Gastrocnemius medialis (tissue), 4 donors: ENCODE measurements at regions not wholly inside any gene's neighbourhood (a gene's known extent, or its start where the extent isn't known, plus 50 kb on each side); places are given as distances from the start of the nearest gene placed in this dataset.

Experiments
- ATAC-seq, 2 donors: fragments of 150-250 bp; one replicate each; pipeline ENCODE4 v1.9.1; 2016
- DNase-seq, 2 donors: peaks; one replicate each; pipeline ENCODE4 v3.0.0-alpha.2; 2019
- H3K27ac ChIP-seq, 4 donors: fragments of 200-600 bp; sonication (generic); 1 replicate in 1 of 4; 2 replicates in 3 of 4; pipeline ENCODE4 v1.5.1; 2016 to 2018; ENCODE audit warnings: mild to moderate bottlenecking in 2 of 4, moderate library complexity in 1 of 4
- H3K27me3 ChIP-seq, 3 donors: fragments of 200-600 bp; sonication (generic) in 2 of 3; 1 replicate in 1 of 3; 2 replicates in 2 of 3; pipeline versions ENCODE4 v1.5.1 to v1.6.0; 2016 to 2019; ENCODE audit warnings: mild to moderate bottlenecking in 1 of 3, moderate library complexity in 1 of 3
- H3K36me3 ChIP-seq, 2 donors: fragments of 200-600 bp; sonication (generic) in 1 of 2; one replicate each; pipeline ENCODE4 v1.5.1; 2017 to 2018
- H3K4me1 ChIP-seq, 2 donors: fragments of 200-600 bp; sonication (generic) in 1 of 2; one replicate each; pipeline ENCODE4 v1.5.1; 2016 to 2017; ENCODE audit warnings: mild to moderate bottlenecking in 2 of 2
- H3K4me3 ChIP-seq, 4 donors: fragments of 200-600 bp; sonication (generic) in 3 of 4; 1 replicate in 1 of 4; 2 replicates in 3 of 4; pipeline ENCODE4 v1.5.1; 2016 to 2019; ENCODE audit warnings: mild to moderate bottlenecking in 2 of 4
- H3K9me3 ChIP-seq, 3 donors: fragments of 200-600 bp; sonication (generic) in 2 of 3; 1 replicate in 1 of 3; 2 replicates in 2 of 3; pipeline ENCODE4 v1.5.1; 2016 to 2019
- POLR2A ChIP-seq, 2 donors: fragments of 450-650 bp; IDR thresholded peaks; one replicate each; pipeline ENCODE4 v1.6.1; 2017; ENCODE audit warnings: antibody characterized with exemption in 2 of 2, mild to moderate bottlenecking in 2 of 2, moderate library complexity in 2 of 2
- in situ Hi-C, 4 donors: fragments of 200-750 bp; cut with MboI; loops; one replicate each; pipeline versions ENCODE4 v1.15.0 to v1.8.0; 2017; ENCODE audit warnings: low sequenced_read_pairs in 4 of 4
- intact Hi-C: fragments of 100-400 bp; cut with DNase I; formaldehyde crosslinking; loops from one replicate; pipeline ENCODE4 v1.15.1; 2023; ENCODE audit warnings: low total_unique reads
- TF ChIP-seq, protein P1 (sequence below), 5 experiments: fragments of 450-650 bp in 3 of 5; fragments of 200-600 bp in 2 of 5; sonication (generic) in 2 of 5; IDR thresholded peaks in 4 of 5; conservative IDR thresholded peaks in 1 of 5; 1 replicate in 4 of 5; 2 replicates in 1 of 5; pipeline ENCODE4 v1.5.1; 2016 to 2019; ENCODE audit warnings: antibody characterized with exemption in 5 of 5, mild to moderate bottlenecking in 3 of 5, moderate library complexity in 3 of 5

DNA sequence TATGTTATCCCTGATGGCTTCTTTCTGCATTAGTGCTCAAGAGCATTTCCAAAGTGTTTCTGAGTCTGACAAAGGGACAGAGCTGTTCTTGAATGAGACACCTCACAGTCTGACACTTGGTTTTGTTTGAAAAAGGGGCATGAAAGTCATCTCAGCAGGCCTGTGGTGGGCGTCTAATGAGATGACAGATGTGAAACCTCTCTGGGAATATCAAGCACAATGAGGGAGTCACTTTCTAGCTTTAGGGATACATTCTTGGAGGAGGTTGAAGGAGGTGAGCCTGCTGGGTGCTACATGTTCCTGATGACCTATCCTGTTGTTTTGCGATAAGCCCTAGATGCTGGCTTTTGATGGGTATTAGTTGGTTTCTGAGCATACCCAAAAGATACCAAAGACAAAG, 290.5 kb downstream of the NUAK1 start:
- ATAC-seq: no peak
- intact Hi-C loops: no loop called here

DNA sequence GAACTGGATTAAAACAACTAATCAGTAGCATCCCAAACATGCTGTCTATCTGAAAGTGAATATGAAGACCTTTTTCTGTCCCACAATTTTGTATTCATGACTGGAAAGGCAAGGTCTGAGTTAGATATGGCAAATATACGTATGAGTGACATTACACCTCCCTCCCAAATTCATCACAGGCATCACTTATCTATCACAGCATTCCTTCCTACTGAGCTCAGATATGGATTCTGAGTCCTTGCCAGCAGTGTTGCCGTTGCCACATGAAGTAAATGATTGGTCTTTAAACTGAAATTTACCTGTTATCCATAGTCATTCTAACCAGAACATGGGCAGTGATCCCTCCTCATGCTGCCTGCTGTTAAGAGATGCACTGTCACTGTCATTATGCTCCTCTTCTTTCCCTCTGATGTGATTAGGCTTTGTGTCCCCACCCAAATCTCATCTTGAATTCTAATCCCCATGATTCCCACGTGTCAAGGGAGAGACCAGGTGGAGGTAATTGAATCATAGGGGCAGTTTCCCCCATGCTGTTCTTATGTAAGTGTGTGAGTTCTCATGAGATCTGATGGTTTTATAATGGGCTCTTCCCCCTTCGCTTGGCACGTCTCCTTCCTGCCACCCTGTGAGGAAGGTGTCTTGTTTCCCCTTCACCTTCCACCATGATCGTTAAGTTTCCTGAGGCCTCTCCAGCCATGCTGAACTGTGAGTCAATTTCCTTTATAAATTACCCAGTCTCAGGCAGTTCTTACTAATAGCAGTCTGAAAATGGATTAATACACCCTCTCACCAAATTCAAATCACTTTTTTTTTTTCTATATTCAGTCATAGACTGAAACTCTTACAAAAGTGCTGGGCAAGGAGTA, 288.4 kb downstream of the NUAK1 start:
- DNase-seq (no peak), ATAC-seq (no peak)
- no peaks in the 10 kb centered on the region for H3K9me3 ChIP-seq
- no peaks in the 10 kb centered on the region for H3K36me3 ChIP-seq
- peaks cover 13 to 17% of the 10 kb centered on the region in 2 donors for H3K4me1 ChIP-seq
- TF ChIP-seq POLR2A (IDR thresholded peaks at IDR 0.05): no peak
- TF ChIP-seq, protein P1, sequence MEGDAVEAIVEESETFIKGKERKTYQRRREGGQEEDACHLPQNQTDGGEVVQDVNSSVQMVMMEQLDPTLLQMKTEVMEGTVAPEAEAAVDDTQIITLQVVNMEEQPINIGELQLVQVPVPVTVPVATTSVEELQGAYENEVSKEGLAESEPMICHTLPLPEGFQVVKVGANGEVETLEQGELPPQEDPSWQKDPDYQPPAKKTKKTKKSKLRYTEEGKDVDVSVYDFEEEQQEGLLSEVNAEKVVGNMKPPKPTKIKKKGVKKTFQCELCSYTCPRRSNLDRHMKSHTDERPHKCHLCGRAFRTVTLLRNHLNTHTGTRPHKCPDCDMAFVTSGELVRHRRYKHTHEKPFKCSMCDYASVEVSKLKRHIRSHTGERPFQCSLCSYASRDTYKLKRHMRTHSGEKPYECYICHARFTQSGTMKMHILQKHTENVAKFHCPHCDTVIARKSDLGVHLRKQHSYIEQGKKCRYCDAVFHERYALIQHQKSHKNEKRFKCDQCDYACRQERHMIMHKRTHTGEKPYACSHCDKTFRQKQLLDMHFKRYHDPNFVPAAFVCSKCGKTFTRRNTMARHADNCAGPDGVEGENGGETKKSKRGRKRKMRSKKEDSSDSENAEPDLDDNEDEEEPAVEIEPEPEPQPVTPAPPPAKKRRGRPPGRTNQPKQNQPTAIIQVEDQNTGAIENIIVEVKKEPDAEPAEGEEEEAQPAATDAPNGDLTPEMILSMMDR (IDR thresholded peaks at IDR 0.05 in 4 of 5, conservative IDR thresholded peaks at IDR 0.05 in 1 of 5): no peak
- H3K27ac ChIP-seq: no peak overlapping the region
- no peaks in the 10 kb centered on the region for H3K27me3 ChIP-seq
- in situ Hi-C loops: no loop called here
- intact Hi-C loops: no loop called here
- no peak overlapping the region for H3K4me3 ChIP-seq

More for the DNA sequence above, 290.5 kb downstream of the NUAK1 start:
- H3K9me3 ChIP-seq: no peaks in the 10 kb centered on the region
- in situ Hi-C loops: no loop called here
- H3K4me1 ChIP-seq: peaks cover 13 to 16% of the 10 kb centered on the region in 2 donors
- H3K4me3 ChIP-seq: no peak overlapping the region
- no peak for TF ChIP-seq POLR2A (IDR thresholded peaks at IDR 0.05)
- TF ChIP-seq, protein P1 (IDR thresholded peaks at IDR 0.05 in 4 of 5, conservative IDR thresholded peaks at IDR 0.05 in 1 of 5): no peak
- no peaks in the 10 kb centered on the region for H3K27me3 ChIP-seq
- DNase-seq: no peak
- H3K36me3 ChIP-seq: no peaks in the 10 kb centered on the region
- no peak overlapping the region for H3K27ac ChIP-seq

DNA sequence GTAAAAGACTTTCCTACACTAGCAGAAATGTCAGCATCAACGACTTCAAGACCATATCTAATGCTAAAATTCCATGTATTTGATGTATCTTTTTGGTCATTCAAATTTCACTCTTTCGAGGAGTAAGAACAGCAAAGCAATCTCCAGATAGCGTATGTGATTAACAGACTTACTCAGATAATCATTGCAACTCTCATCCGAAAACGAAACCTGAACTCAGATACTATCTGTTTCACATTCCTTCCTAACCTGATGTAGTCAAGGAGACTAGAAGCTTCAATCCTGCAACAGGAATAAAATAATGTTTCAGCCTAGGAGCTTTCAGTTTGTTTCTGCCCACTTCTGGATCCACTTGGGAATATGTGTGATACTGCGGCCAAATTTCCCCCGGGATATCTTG, 286.3 kb downstream of the NUAK1 start:
- peak in 1 of 2 donors; percentile 28 for ATAC-seq
- H3K4me3 ChIP-seq: peak overlapping the region in 3 of 4 donors; percentile 6 to 36 (median 17)

DNA sequence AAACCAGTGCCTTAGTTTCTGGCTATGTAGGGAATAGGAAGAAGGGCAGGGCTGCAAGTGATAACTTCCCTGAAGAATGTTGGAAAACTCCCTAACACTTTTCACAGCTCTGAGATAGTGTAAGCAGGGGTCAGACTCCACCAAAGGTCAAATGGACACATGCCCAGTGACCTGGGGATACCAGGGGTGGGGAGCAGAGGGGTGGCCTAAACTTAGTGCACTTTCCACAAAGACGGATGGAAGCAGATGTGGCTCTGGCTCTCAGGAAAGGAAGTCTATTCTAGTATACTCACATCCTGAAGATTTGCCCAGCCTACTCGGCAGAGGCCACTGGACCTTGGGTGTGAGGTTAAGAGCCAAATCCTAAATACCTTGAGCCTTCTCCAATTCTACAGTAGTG, 285.8 kb downstream of the NUAK1 start:
- in situ Hi-C loops (no loop called here), intact Hi-C loops (no loop called here)
- peaks cover 21 to 25% of the 10 kb centered on the region in 2 donors for H3K4me1 ChIP-seq
- TF ChIP-seq POLR2A (IDR thresholded peaks at IDR 0.05): no peak
- TF ChIP-seq, protein P1 (IDR thresholded peaks at IDR 0.05 in 4 of 5, conservative IDR thresholded peaks at IDR 0.05 in 1 of 5): no peak
- peak overlapping the region in 3 of 4 donors; percentile 45 to 66 (median 47) for H3K27ac ChIP-seq
- ATAC-seq (peak; percentile 34 to 55), DNase-seq (peak in 1 of 2 donors; percentile 43)
- H3K9me3 ChIP-seq: no peaks in the 10 kb centered on the region
- H3K4me3 ChIP-seq: peak overlapping the region in 3 of 4 donors; percentile 6 to 36 (median 17)
- no peaks in the 10 kb centered on the region for H3K27me3 ChIP-seq
- no peaks in the 10 kb centered on the region for H3K36me3 ChIP-seq

More for the DNA sequence above, 286.3 kb downstream of the NUAK1 start:
- no peaks in the 10 kb centered on the region for H3K27me3 ChIP-seq
- H3K4me1 ChIP-seq: peaks cover 21 to 25% of the 10 kb centered on the region in 2 donors
- TF ChIP-seq POLR2A (IDR thresholded peaks at IDR 0.05): no peak
- TF ChIP-seq, protein P1 (IDR thresholded peaks at IDR 0.05 in 4 of 5, conservative IDR thresholded peaks at IDR 0.05 in 1 of 5): no peak
- in situ Hi-C loops (no loop called here), intact Hi-C loops (no loop called here)
- DNase-seq: no peak
- no peaks in the 10 kb centered on the region for H3K36me3 ChIP-seq
- no peaks in the 10 kb centered on the region for H3K9me3 ChIP-seq
- H3K27ac ChIP-seq: peak overlapping the region in 3 of 4 donors; percentile 45 to 66 (median 47)
